ENCODE measurements at regions not wholly inside any gene's neighbourhood (a gene's known extent, or its start where the extent isn't known, plus 50 kb on each side); places are given as distances from the start of the nearest gene placed in this dataset.

- H3K36me3 ChIP-seq (replicated peaks): no peaks in the 10 kb centered on the region
- no peaks in the 10 kb centered on the region for H3K27me3 ChIP-seq (replicated peaks)
- no peak for TF ChIP-seq CTCF (IDR thresholded peaks at IDR 0.05; ENCODE audit: low read depth, low read length, missing control alignments)
- in situ Hi-C loops (cut with HindIII; ENCODE audit: low pct_ligation_motif_present, low sequenced_read_pairs): no loop called here
- H3K4me3 ChIP-seq (ENCODE audit: low read depth, low read length): no peak overlapping the region
- no peak overlapping the region for H3K27ac ChIP-seq
- DNase-seq: no peak
Measured at GRCh38 chr2:129713337-129713736, 266.1 kb upstream of the RAB6C start.

DNA sequence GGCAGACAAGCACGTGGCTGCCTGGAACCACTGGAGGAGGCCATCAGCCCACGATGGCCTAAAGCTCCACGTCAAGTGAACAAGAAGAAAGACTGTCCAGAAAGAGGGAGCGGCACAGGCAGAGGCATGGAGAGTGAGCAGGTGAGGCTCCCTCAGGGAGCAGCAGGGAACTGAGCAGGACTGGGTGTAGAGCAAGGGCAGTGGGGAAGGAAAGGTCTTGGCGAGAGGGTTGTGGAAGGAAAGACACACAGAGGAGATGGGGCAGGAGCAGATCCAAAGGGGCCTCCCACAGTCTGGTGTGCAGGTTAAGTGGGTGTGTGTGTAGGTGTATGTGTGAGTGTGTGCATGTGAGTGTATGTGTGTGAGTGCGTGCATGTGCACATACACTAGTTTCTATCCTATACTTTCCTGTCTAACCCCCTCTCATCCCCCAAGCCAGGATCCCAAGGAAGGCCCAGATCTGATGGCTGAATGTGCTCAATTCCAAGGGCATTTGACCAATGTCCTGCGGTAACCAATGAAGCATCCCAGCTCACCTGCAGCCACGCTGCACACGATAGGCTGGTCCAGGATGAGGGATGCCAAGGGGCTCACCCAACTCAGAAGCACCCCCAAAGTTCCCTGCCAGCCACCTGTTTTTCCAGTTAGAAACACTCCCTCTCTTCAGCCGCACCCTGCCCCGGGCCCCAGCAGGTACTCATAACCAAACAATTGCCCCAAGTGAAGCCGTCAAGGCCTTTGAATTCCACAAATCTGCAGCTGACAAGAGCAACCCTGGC is 262.5 kb upstream of the RAB6C start:
- Histone ChIP-seq H3K27ac (no peak overlapping the region), H3K36me3 (replicated peaks) (no peaks in the 10 kb centered on the region), H3K27me3 (replicated peaks) (no peaks in the 10 kb centered on the region), H3K4me3 (ENCODE audit: low read depth, low read length) (no peak overlapping the region)
- in situ Hi-C loops (cut with HindIII; ENCODE audit: low pct_ligation_motif_present, low sequenced_read_pairs): no loop called here
- no peak for TF ChIP-seq CTCF (IDR thresholded peaks at IDR 0.05; ENCODE audit: low read depth, low read length, missing control alignments)
- DNase-seq: no peak

DNA sequence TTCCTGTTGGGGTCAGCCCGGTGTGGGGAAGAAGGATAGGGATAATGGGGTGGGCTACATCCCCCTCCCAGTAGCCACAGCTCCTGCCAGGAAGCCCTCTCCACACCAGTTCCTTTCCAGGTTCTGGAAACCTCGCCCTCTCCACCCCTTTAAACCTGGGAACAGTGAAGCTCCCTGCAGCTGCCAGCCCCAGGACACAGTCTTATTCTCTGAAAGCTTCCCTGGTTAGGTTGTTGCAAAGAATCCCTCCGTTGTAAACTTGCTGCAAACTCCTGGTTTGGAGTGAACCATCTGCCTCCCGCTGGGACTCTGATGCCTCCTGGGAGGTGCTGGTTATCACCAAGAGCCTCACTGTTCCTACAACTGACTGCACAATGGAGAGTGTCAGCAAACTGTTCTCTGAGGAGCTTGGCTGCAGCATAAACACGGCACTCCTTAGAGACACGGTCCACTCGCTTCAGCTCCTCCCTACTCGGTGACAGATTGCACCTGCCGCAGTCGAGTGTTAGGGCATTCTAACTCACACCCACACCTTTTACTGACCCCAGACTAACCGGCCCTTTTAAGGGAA is 261.8 kb upstream of the RAB6C start:
- Histone ChIP-seq H3K36me3 (replicated peaks) (no peaks in the 10 kb centered on the region), H3K4me3 (ENCODE audit: low read depth, low read length) (no peak overlapping the region), H3K27me3 (replicated peaks) (no peaks in the 10 kb centered on the region), H3K27ac (no peak overlapping the region)
- TF ChIP-seq CTCF (IDR thresholded peaks at IDR 0.05; ENCODE audit: low read depth, low read length, missing control alignments): no peak
- in situ Hi-C loops (cut with HindIII; ENCODE audit: low pct_ligation_motif_present, low sequenced_read_pairs): no loop called here
- no peak for DNase-seq

DNA sequence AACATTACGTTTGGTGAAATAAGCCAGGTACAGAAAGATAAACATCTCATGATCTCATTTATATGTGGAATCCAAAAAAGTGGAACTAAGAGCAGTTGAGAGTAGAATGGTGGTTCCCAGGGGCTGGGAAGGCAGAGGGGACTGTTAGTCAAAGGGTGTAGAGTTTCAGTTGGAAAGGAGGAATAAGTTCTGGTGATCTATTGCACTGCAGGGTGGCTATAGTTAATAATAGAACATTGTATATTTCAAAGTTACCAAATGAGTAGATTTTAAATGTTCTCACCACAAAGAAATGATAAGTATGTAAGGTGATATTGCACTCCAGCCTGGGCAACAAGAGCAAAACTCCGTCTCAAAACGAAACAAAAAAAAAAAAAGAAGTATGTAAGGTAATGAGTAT is 260.1 kb upstream of the RAB6C start:
- H3K36me3 ChIP-seq (replicated peaks): no peaks in the 10 kb centered on the region
- TF ChIP-seq CTCF (IDR thresholded peaks at IDR 0.05; ENCODE audit: low read depth, low read length, missing control alignments): no peak
- in situ Hi-C loops (cut with HindIII; ENCODE audit: low pct_ligation_motif_present, low sequenced_read_pairs): no loop called here

GRCh38 chr2:129720360-129720759 is 259.1 kb upstream of the RAB6C start:
- Histone ChIP-seq H3K27ac (no peak overlapping the region), H3K4me3 (ENCODE audit: low read depth, low read length) (no peak overlapping the region), H3K36me3 (replicated peaks) (no peaks in the 10 kb centered on the region), H3K27me3 (replicated peaks) (no peaks in the 10 kb centered on the region)
- in situ Hi-C loops (cut with HindIII; ENCODE audit: low pct_ligation_motif_present, low sequenced_read_pairs): no loop called here
- TF ChIP-seq CTCF (IDR thresholded peaks at IDR 0.05; ENCODE audit: low read depth, low read length, missing control alignments): no peak
- DNase-seq: no peak

More for the DNA sequence above, 260.1 kb upstream of the RAB6C start:
- no peak for DNase-seq
- no peaks in the 10 kb centered on the region for H3K27me3 ChIP-seq (replicated peaks)
- H3K27ac ChIP-seq: no peak overlapping the region
- no peak overlapping the region for H3K4me3 ChIP-seq (ENCODE audit: low read depth, low read length)

All from brain microvascular endothelial cell (primary cell).